GM06990 (cell line): ENCODE measurements at regions not wholly inside any gene's neighbourhood (a gene's known extent, or its start where the extent isn't known, plus 50 kb on each side); places are given as distances from the start of the nearest gene placed in this dataset.

Experiments used
- DNase-seq: peaks from one replicate; pipeline ENCODE4 v3.0.0-alpha.2; 2011; ENCODE audit not compliant: insufficient read length; ENCODE audit errors: extremely low read depth
- H3K27me3 ChIP-seq: replicated peaks from 2 replicates; pipeline ENCODE4 v1.6.0; 2011; ENCODE audit warnings: low read length; ENCODE audit not compliant: control insufficient read depth, insufficient read depth
- H3K36me3 ChIP-seq: 2 replicates; pipeline ENCODE4 v1.5.1; 2011; ENCODE audit warnings: low read length; ENCODE audit not compliant: control insufficient read depth, insufficient read depth
- H3K4me3 ChIP-seq: replicated peaks from 2 replicates; pipeline ENCODE4 v1.5.1; 2011; ENCODE audit warnings: low read depth, mild to moderate bottlenecking, control low read depth, low read length
- TF ChIP-seq, protein P1 (sequence below): IDR thresholded peaks from 2 replicates; pipeline ENCODE4 v1.5.1; 2011; ENCODE audit warnings: low read length, control low read depth, mild to moderate bottlenecking, inconsistent platforms; ENCODE audit not compliant: insufficient read depth, poor library complexity, severe bottlenecking

DNA sequence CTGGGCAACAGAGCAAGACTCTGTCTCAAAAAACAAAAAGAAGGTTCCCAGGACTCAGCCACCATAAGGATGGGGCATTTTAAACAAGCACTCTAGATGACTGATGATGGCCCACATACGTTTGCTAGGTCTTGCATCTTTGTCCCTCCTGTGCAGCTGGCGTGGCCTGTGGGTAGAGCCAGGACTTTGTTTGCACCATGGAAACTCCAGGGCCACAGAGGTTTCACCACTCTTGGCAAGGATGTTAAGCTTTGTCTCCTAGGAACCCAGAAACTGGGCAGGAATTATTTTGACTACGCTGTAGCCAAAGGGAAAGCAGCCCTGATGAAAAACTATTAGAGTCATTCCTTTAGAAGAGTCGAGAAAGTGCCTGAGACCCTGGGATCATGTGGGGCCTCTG, 54.1 kb upstream of the CALM2 start:
- H3K4me3 ChIP-seq: no peak overlapping the region
- no peaks in the 10 kb centered on the region; the same call in 1 of the 2 replicates for H3K27me3 ChIP-seq
- DNase-seq: no peak
- no peaks in the 10 kb centered on the region for H3K36me3 ChIP-seq
- TF ChIP-seq, protein P1, sequence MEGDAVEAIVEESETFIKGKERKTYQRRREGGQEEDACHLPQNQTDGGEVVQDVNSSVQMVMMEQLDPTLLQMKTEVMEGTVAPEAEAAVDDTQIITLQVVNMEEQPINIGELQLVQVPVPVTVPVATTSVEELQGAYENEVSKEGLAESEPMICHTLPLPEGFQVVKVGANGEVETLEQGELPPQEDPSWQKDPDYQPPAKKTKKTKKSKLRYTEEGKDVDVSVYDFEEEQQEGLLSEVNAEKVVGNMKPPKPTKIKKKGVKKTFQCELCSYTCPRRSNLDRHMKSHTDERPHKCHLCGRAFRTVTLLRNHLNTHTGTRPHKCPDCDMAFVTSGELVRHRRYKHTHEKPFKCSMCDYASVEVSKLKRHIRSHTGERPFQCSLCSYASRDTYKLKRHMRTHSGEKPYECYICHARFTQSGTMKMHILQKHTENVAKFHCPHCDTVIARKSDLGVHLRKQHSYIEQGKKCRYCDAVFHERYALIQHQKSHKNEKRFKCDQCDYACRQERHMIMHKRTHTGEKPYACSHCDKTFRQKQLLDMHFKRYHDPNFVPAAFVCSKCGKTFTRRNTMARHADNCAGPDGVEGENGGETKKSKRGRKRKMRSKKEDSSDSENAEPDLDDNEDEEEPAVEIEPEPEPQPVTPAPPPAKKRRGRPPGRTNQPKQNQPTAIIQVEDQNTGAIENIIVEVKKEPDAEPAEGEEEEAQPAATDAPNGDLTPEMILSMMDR: no peak

DNA sequence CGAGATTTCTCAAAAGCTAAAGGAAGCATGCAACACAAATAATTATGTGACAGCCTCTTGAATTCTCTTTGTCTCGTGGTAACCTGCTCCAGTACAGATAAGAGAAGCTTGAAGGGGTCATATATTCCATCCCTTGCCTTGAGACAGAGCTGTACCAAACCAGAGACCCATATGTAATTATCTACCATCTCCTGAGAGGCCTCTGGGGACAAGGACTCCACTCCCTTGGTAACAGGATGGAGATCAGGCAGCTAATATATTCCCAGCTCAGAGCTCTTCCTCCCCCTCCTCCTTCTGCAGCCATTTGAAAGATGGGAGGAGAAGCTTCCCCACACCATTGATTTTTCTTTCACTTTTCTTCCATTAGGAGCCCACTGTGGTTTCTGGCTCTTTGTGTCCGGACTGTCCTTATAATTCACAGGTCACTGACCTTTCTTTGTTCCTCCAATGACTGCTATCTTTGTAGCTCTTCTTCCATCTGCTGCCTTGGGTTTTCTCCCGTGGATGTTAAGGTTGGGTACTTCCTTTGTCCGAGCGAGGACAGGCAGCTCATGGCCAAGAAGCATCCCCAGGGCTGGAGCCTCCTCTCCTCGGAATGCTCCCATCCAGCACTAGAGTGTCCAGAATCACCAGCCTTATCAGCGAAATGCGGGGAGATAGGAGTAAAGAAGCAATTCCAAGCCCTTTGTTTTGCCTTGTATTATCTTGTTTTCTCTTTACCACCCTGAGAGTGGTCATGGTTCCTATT, 51.4 kb upstream of the CALM2 start:
- DNase-seq: no peak
- no peak overlapping the region for H3K4me3 ChIP-seq
- TF ChIP-seq, protein P1: no peak
- no peaks in the 10 kb centered on the region; the same call in none of the 2 replicates for H3K27me3 ChIP-seq
- H3K36me3 ChIP-seq: no peaks in the 10 kb centered on the region

DNA sequence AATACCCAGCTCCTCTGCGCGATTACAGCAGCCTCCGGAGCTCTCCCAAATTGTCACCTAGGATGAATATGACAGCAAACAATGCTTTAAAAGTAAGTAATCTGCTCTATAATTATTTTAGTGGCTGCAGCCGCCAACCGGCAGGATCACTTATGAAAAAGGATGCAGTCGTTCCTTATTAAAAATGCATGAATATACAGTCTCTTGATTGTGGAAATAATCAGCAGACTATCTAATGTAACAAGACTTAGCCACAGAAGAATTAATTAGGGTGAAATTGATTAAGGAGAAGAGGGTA, 50.6 kb upstream of the CALM2 start:
- no peak for DNase-seq
- Histone ChIP-seq H3K36me3 (no peaks in the 10 kb centered on the region), H3K27me3 (no peaks in the 10 kb centered on the region; the same call in none of the 2 replicates), H3K4me3 (no peak overlapping the region)
- TF ChIP-seq, protein P1: no peak

DNA sequence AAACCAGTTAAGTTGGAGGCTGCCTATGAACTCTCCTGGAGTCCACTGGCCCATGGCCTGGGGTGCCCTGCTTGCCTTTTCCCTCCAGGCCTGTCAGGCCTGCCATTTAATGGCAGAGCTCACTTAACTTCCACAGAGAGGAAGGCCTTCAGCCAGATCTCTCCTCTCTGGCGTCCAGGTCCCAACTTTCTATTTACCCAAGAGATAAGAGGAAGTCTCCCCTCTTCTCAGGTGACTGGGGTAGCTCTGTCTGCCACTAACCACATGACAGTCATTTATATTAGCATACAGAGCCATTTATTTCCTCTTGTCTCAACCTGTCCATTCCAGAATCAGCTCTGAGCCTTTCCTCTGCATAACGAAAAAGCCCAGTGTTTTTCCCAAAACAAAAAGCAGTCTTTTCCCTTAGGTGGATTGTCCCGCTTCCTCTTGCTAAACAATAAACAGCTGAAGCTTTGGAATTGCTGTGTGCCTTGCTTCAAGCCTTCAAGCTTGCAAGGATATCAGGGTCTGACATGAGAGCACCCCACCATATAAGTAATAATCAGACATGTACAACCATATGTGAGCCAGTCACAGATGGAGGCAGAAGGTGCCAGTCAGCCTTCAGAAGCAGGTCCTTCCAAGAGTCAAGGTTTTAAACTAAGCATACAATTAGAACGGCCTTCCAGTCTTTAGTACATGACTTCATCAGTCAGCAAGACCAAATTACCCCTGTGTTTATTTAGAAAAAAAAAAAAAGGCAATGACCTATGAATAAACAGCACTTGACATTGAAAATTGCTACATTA, 50.0 kb upstream of the CALM2 start:
- no peak for DNase-seq
- no peaks in the 10 kb centered on the region for H3K36me3 ChIP-seq
- no peaks in the 10 kb centered on the region; the same call in none of the 2 replicates for H3K27me3 ChIP-seq
- TF ChIP-seq, protein P1: no peak
- no peak overlapping the region for H3K4me3 ChIP-seq
